GM19324 (cell line): ENCODE measurements at regions not wholly inside any gene's neighbourhood (a gene's known extent, or its start where the extent isn't known, plus 50 kb on each side); places are given as distances from the start of the nearest gene placed in this dataset.

Experiments
- ATAC-seq: cut with Tn5 transposase; IDR thresholded peaks from one replicate; pipeline ENCODE4 v1.9.1; 2021; ENCODE audit warnings: mild to moderate bottlenecking, moderate library complexity; ENCODE audit not compliant: unreplicated experiment, low FRiP score

GRCh38 chr5:53430618-53431252, 49.7 kb upstream of the FST start:
- ATAC-seq, result no peak
